ENCODE measurements at regions not wholly inside any gene's neighbourhood (a gene's known extent, or its start where the extent isn't known, plus 50 kb on each side); places are given as distances from the start of the nearest gene placed in this dataset.

GRCh38 chr3:17911986-17912760, 169.7 kb upstream of the TBC1D5 start:
- POLR2A ChIA-PET, result no interaction called here
- CTCF ChIA-PET, result no interaction called here
- no peak overlapping the region for H3K27ac Mint-ChIP-seq

GRCh38 chr3:17910922-17911321, 168.5 kb upstream of the TBC1D5 start:
- H3K4me3 Mint-ChIP-seq, result no peak overlapping the region
- POLR2A ChIA-PET, result no interaction called here
- H3K36me3 Mint-ChIP-seq (ENCODE audit: low read depth), result no peaks in the 10 kb centered on the region
- H3K27me3 Mint-ChIP-seq, result peaks cover 14% of the 10 kb centered on the region
- CTCF ChIA-PET, result no interaction called here
- no peak for TF ChIP-seq CTCF (IDR thresholded peaks at IDR 0.05)
- no peak for DNase-seq
- H3K27ac Mint-ChIP-seq, result no peak overlapping the region
- intact Hi-C loops (cut with micrococcal nuclease), result no loop called here
- peaks cover 25% of the 10 kb centered on the region for H3K4me1 Mint-ChIP-seq
- H3K9me3 Mint-ChIP-seq, result no peaks in the 10 kb centered on the region
- ATAC-seq (ENCODE audit: low read depth), result no peak

More at GRCh38 chr3:17911986-17912760, 169.7 kb upstream of the TBC1D5 start:
- H3K36me3 Mint-ChIP-seq (ENCODE audit: low read depth), result no peaks in the 10 kb centered on the region
- ATAC-seq (ENCODE audit: low read depth) (no peak), DNase-seq (no peak)
- no peaks in the 10 kb centered on the region for H3K9me3 Mint-ChIP-seq
- H3K27me3 Mint-ChIP-seq, result peaks cover 24% of the 10 kb centered on the region
- intact Hi-C loops (cut with micrococcal nuclease), result no loop called here
- TF ChIP-seq CTCF (IDR thresholded peaks at IDR 0.05), result no peak
- H3K4me1 Mint-ChIP-seq, result peaks cover 25% of the 10 kb centered on the region
- peak overlapping the region; percentile 42 for H3K4me3 Mint-ChIP-seq

GRCh38 chr3:17909714-17910113, 167.3 kb upstream of the TBC1D5 start:
- no peak for TF ChIP-seq CTCF (IDR thresholded peaks at IDR 0.05)
- ChIA-PET CTCF (no interaction called here), POLR2A (no interaction called here)
- DNase-seq (no peak), ATAC-seq (ENCODE audit: low read depth) (no peak)
- intact Hi-C loops (cut with micrococcal nuclease), result no loop called here
- H3K4me1 Mint-ChIP-seq, result peaks cover 25% of the 10 kb centered on the region
- H3K4me3 Mint-ChIP-seq, result no peak overlapping the region
- H3K27me3 Mint-ChIP-seq, result peaks cover 13% of the 10 kb centered on the region
- H3K9me3 Mint-ChIP-seq, result no peaks in the 10 kb centered on the region
- H3K27ac Mint-ChIP-seq, result no peak overlapping the region
- no peaks in the 10 kb centered on the region for H3K36me3 Mint-ChIP-seq (ENCODE audit: low read depth)

- H3K27ac Mint-ChIP-seq, result no peak overlapping the region
- H3K27me3 Mint-ChIP-seq, result peaks cover 9% of the 10 kb centered on the region
- DNase-seq (no peak), ATAC-seq (ENCODE audit: low read depth) (no peak)
- H3K36me3 Mint-ChIP-seq (ENCODE audit: low read depth), result no peaks in the 10 kb centered on the region
- POLR2A ChIA-PET, result no interaction called here
- H3K4me1 Mint-ChIP-seq, result peaks cover 25% of the 10 kb centered on the region
- TF ChIP-seq CTCF (IDR thresholded peaks at IDR 0.05), result no peak
- no peaks in the 10 kb centered on the region for H3K9me3 Mint-ChIP-seq
- H3K4me3 Mint-ChIP-seq, result no peak overlapping the region
- CTCF ChIA-PET, result no interaction called here
- intact Hi-C loops (cut with micrococcal nuclease), result no loop called here
Observed at GRCh38 chr3:17908399-17909191, 166.2 kb upstream of the TBC1D5 start.

GRCh38 chr3:17905996-17906395, 163.6 kb upstream of the TBC1D5 start:
- peaks cover 18% of the 10 kb centered on the region for H3K4me1 Mint-ChIP-seq
- H3K36me3 Mint-ChIP-seq (ENCODE audit: low read depth), result no peaks in the 10 kb centered on the region
- no peak overlapping the region for H3K27ac Mint-ChIP-seq
- DNase-seq (no peak), ATAC-seq (ENCODE audit: low read depth) (no peak)
- no peak overlapping the region for H3K4me3 Mint-ChIP-seq
- intact Hi-C loops (cut with micrococcal nuclease), result no loop called here
- ChIA-PET POLR2A (no interaction called here), CTCF (no interaction called here)
- no peak for TF ChIP-seq CTCF (IDR thresholded peaks at IDR 0.05)
- H3K27me3 Mint-ChIP-seq, result peaks cover 3% of the 10 kb centered on the region
- H3K9me3 Mint-ChIP-seq, result no peaks in the 10 kb centered on the region
